PC-3 (cell line): ENCODE measurements at regions not wholly inside any gene's neighbourhood (a gene's known extent, or its start where the extent isn't known, plus 50 kb on each side); places are given as distances from the start of the nearest gene placed in this dataset.

Experiments used
- ATAC-seq: fragments of 200-7000 bp; cut with Tn5 transposase; 2 replicates; pipeline ENCODE4 v1.9.1; 2020; ENCODE audit warnings: mild to moderate bottlenecking, moderate library complexity
- BruUV-seq: library from RNA; stranded (reverse); fragments of 400-500 nt; replicated peaks from 2 replicates; lab custom pipeline; 2021; lab: Mats Ljungman, UMichigan
- CTCF ChIA-PET: fragments of 300-600 bp; sonication (Branson Sonifier 250); formaldehyde crosslinking; loops from one replicate; lab custom pipeline; 2022; ENCODE audit warnings: antibody characterized with exemption; lab: Charles Lee
- POLR2A ChIA-PET: fragments of 300-600 bp; sonication (Branson Sonifier 250); formaldehyde crosslinking; loops from one replicate; lab custom pipeline; 2022; ENCODE audit warnings: antibody characterized with exemption; ENCODE audit not compliant: unreplicated experiment; lab: Charles Lee
- DNase-seq: peaks from one replicate; pipeline ENCODE4 v3.0.0-alpha.2; 2015
- H2AFZ ChIP-seq: fragments of 300-600 bp; sonication (generic); 2 replicates; pipeline ENCODE4 v1.6.0; 2016; ENCODE audit warnings: antibody characterized with exemption, low read length
- H3F3A ChIP-seq: fragments of 300-600 bp; sonication (generic); one replicate; pipeline ENCODE4 v1.6.0; 2017; ENCODE audit warnings: antibody characterized with exemption, low read length, control low read depth, mild to moderate bottlenecking; ENCODE audit not compliant: unreplicated experiment
- H3K27ac ChIP-seq: fragments of 300-600 bp; sonication (generic); 2 replicates; pipeline ENCODE4 v1.5.1; 2016; ENCODE audit warnings: mild to moderate bottlenecking, low read length
- H3K27me3 ChIP-seq: fragments of 300-600 bp; sonication (generic); 2 replicates; pipeline ENCODE4 v1.6.1; 2016; ENCODE audit warnings: low read length, mixed read lengths
- H3K36me3 ChIP-seq: fragments of 300-600 bp; sonication (generic); 2 replicates; pipeline ENCODE4 v1.6.1; 2016; ENCODE audit warnings: low read depth, mixed run types, low read length, mixed read lengths
- H3K4me1 ChIP-seq: fragments of 300-600 bp; sonication (generic); 2 replicates; pipeline ENCODE4 v1.5.1; 2016; ENCODE audit warnings: low read length; ENCODE audit not compliant: insufficient read depth
- H3K4me2 ChIP-seq: fragments of 300-600 bp; sonication (generic); 2 replicates; pipeline ENCODE4 v1.6.0; 2016; ENCODE audit warnings: low read length
- H3K4me3 ChIP-seq: fragments of 300-600 bp; sonication (generic); 2 replicates; pipeline ENCODE4 v1.5.1; 2016; ENCODE audit warnings: mild to moderate bottlenecking, low read length, mixed read lengths
- H3K79me2 ChIP-seq: fragments of 300-600 bp; sonication (generic); 2 replicates; pipeline ENCODE4 v1.6.1; 2017; ENCODE audit warnings: low read length, mixed read lengths
- H3K9ac ChIP-seq: fragments of 300-600 bp; sonication (generic); 2 replicates; pipeline ENCODE4 v1.6.0; 2016; ENCODE audit warnings: mild to moderate bottlenecking, low read length
- H3K9me2 ChIP-seq: fragments of 300-600 bp; sonication (generic); replicated peaks from 2 replicates; pipeline ENCODE4 v1.6.1; 2016; ENCODE audit warnings: mixed run types, low read length, mixed read lengths
- H3K9me3 ChIP-seq: fragments of 300-600 bp; sonication (generic); 2 replicates; pipeline ENCODE4 v1.6.1; 2016; ENCODE audit warnings: low read length, mixed read lengths
- H4K20me1 ChIP-seq: fragments of 300-600 bp; sonication (generic); 2 replicates; pipeline ENCODE4 v1.6.1; 2016; ENCODE audit warnings: low read length, mixed read lengths
- CTCF ChIP-seq: fragments of 300-600 bp; sonication (generic); conservative IDR thresholded peaks from 2 replicates; pipeline ENCODE4 v1.5.1; 2017; ENCODE audit warnings: antibody characterized with exemption, low read depth, mild to moderate bottlenecking, low read length
- EZH2 ChIP-seq: fragments of 300-600 bp; sonication (generic); IDR thresholded peaks from one replicate; pipeline ENCODE4 v1.6.1; 2017; ENCODE audit warnings: antibody characterized with exemption, mild to moderate bottlenecking, low read length; ENCODE audit not compliant: unreplicated experiment
- EZH2phosphoT487 ChIP-seq: fragments of 300-600 bp; sonication (generic); IDR thresholded peaks from 2 replicates; pipeline ENCODE4 v1.6.1; 2018; ENCODE audit warnings: mild to moderate bottlenecking, antibody characterized with exemption, low read length, borderline replicate concordance
- intact Hi-C: fragments of 100-400 bp; cut with micrococcal nuclease; formaldehyde crosslinking; loops from 2 replicates; pipeline ENCODE4 v1.9.0; 2023

- no peak for TF ChIP-seq EZH2phosphoT487
- TF ChIP-seq EZH2, result no peak
- no peak for TF ChIP-seq CTCF
- H3K9me2 ChIP-seq, result no peaks in the 10 kb centered on the region
- DNase-seq, result peak; percentile 96
- ChIA-PET POLR2A (no interaction called here), CTCF (no interaction called here)
- no peak overlapping the region for H3K4me3 ChIP-seq
- BruUV-seq, result no TSS peak
- H3K9me3 ChIP-seq, result no peaks in the 10 kb centered on the region
- no peaks in the 10 kb centered on the region for H4K20me1 ChIP-seq
- peak; percentile 86 for ATAC-seq
- H3K4me1 ChIP-seq, result peaks cover 17% of the 10 kb centered on the region
- H3K9ac ChIP-seq, result no peak overlapping the region
- H3K79me2 ChIP-seq, result no peaks in the 10 kb centered on the region
- no peaks in the 10 kb centered on the region for H3K36me3 ChIP-seq
- intact Hi-C loops, result no loop called here
- H3K4me2 ChIP-seq, result peak overlapping the region; percentile 35
- H3K27ac ChIP-seq, result no peak overlapping the region
- no peaks in the 10 kb centered on the region for H3F3A ChIP-seq
- H3K27me3 ChIP-seq, result no peaks in the 10 kb centered on the region
- no peak overlapping the region for H2AFZ ChIP-seq
These were observed 171.1 kb downstream of the ZNF330 start for GRCh38 chr4:141391771-141392170.

GRCh38 chr4:141395246-141395830, 174.6 kb downstream of the ZNF330 start:
- Histone ChIP-seq H3K9ac (no peak overlapping the region), H3K9me3 (no peaks in the 10 kb centered on the region), H3K36me3 (no peaks in the 10 kb centered on the region), H2AFZ (no peak overlapping the region), H3K79me2 (no peaks in the 10 kb centered on the region), H3F3A (no peaks in the 10 kb centered on the region), H3K4me2 (no peak overlapping the region), H3K4me3 (no peak overlapping the region), H3K27me3 (no peaks in the 10 kb centered on the region), H3K4me1 (peaks cover 17% of the 10 kb centered on the region), H3K27ac (no peak overlapping the region), H3K9me2 (no peaks in the 10 kb centered on the region), H4K20me1 (no peaks in the 10 kb centered on the region)
- TF ChIP-seq EZH2phosphoT487 (no peak), EZH2 (no peak), CTCF (no peak)
- intact Hi-C loops, result no loop called here
- no TSS peak for BruUV-seq
- DNase-seq (peak; percentile 20), ATAC-seq (no peak)
- ChIA-PET CTCF (no interaction called here), POLR2A (no interaction called here)

GRCh38 chr4:141395919-141396318, 175.2 kb downstream of the ZNF330 start:
- no TSS peak for BruUV-seq
- ATAC-seq, result no peak
- POLR2A ChIA-PET, result no interaction called here

More at GRCh38 chr4:141395919-141396318, 175.2 kb downstream of the ZNF330 start:
- H2AFZ ChIP-seq, result no peak overlapping the region
- no peak overlapping the region for H3K9ac ChIP-seq
- CTCF ChIA-PET, result no interaction called here
- no peak overlapping the region for H3K27ac ChIP-seq
- no peaks in the 10 kb centered on the region for H4K20me1 ChIP-seq
- H3K36me3 ChIP-seq, result no peaks in the 10 kb centered on the region
- intact Hi-C loops, result no loop called here
- no peaks in the 10 kb centered on the region for H3K79me2 ChIP-seq
- no peaks in the 10 kb centered on the region for H3K9me3 ChIP-seq
- no peak overlapping the region for H3K4me2 ChIP-seq
- no peaks in the 10 kb centered on the region for H3K9me2 ChIP-seq
- no peaks in the 10 kb centered on the region for H3K27me3 ChIP-seq
- H3K4me3 ChIP-seq, result no peak overlapping the region
- no peak for DNase-seq
- no peaks in the 10 kb centered on the region for H3F3A ChIP-seq
- H3K4me1 ChIP-seq, result peaks cover 15% of the 10 kb centered on the region
- TF ChIP-seq EZH2phosphoT487 (no peak), CTCF (no peak), EZH2 (no peak)
